PC-3 (cell line): ENCODE measurements at regions not wholly inside any gene's neighbourhood (a gene's known extent, or its start where the extent isn't known, plus 50 kb on each side); places are given as distances from the start of the nearest gene placed in this dataset.

Experiments
- CTCF ChIP-seq: fragments of 300-600 bp; sonication (generic); conservative IDR thresholded peaks from 2 replicates; pipeline ENCODE4 v1.5.1; 2017; ENCODE audit warnings: antibody characterized with exemption, low read depth, mild to moderate bottlenecking, low read length
- EZH2 ChIP-seq: fragments of 300-600 bp; sonication (generic); IDR thresholded peaks from one replicate; pipeline ENCODE4 v1.6.1; 2017; ENCODE audit warnings: antibody characterized with exemption, mild to moderate bottlenecking, low read length; ENCODE audit not compliant: unreplicated experiment
- EZH2phosphoT487 ChIP-seq: fragments of 300-600 bp; sonication (generic); IDR thresholded peaks from 2 replicates; pipeline ENCODE4 v1.6.1; 2018; ENCODE audit warnings: mild to moderate bottlenecking, antibody characterized with exemption, low read length, borderline replicate concordance

DNA sequence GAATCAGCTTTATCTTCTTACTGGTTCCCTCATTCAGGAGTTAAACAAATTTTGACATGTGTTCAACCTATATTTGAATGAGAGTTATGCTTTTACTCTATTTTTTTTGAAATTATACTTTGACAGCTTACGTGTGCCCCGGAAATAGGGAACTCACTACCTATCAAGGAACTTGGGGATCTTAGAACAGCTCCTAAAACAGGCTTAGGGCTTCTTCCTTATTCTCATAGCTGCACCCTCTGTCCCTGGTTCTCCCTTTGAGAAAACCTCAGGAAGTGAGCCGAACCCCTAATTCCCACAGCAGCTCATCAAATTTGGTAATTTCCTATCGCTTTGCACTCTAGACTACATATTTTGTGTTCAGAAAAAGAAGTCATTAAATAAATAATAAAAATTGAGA lies 81.2 kb upstream of the RUNX3 start:
- TF ChIP-seq CTCF: no peak
- no peak for TF ChIP-seq EZH2phosphoT487
- no peak for TF ChIP-seq EZH2
